ENCODE measurements at regions not wholly inside any gene's neighbourhood (a gene's known extent, or its start where the extent isn't known, plus 50 kb on each side); places are given as distances from the start of the nearest gene placed in this dataset.

DNA sequence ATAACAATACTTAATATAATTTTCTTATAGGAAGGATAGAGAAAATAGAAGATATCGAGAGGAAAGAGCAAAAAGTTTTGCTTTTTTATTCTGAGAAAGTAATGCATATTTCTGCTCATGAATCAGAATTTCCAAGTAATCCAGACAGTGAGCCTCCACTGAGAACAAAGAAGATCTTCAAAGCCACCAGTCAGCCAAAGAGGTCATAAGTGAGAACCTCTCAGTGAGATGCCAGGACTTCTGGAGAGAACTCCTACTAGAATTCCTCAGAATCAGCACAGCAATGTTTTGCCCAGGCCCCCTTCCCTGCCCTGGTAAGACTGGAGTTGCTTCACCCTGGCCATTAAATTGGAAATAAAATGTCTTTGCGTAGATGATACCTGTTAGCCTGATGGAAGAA is 254.4 kb upstream of the FAT4 start:
- TF ChIP-seq, protein P1, sequence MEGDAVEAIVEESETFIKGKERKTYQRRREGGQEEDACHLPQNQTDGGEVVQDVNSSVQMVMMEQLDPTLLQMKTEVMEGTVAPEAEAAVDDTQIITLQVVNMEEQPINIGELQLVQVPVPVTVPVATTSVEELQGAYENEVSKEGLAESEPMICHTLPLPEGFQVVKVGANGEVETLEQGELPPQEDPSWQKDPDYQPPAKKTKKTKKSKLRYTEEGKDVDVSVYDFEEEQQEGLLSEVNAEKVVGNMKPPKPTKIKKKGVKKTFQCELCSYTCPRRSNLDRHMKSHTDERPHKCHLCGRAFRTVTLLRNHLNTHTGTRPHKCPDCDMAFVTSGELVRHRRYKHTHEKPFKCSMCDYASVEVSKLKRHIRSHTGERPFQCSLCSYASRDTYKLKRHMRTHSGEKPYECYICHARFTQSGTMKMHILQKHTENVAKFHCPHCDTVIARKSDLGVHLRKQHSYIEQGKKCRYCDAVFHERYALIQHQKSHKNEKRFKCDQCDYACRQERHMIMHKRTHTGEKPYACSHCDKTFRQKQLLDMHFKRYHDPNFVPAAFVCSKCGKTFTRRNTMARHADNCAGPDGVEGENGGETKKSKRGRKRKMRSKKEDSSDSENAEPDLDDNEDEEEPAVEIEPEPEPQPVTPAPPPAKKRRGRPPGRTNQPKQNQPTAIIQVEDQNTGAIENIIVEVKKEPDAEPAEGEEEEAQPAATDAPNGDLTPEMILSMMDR (conservative IDR thresholded peaks at IDR 0.05 in 1 of 2, IDR thresholded peaks at IDR 0.05 in 1 of 2; ENCODE audit: low read depth in 1 of 2, low read length in 2 of 2): no peak
- no peak for TF ChIP-seq EZH2 (IDR thresholded peaks at IDR 0.05; ENCODE audit: low read length, missing control alignments)

Data from fibroblast of lung (primary cell).